HUES64 (cell line): ENCODE measurements at regions not wholly inside any gene's neighbourhood (a gene's known extent, or its start where the extent isn't known, plus 50 kb on each side); places are given as distances from the start of the nearest gene placed in this dataset.

Source experiments
- H3K27ac ChIP-seq: 2 replicates; pipeline ENCODE4 v1.7.0; 2013; ENCODE audit warnings: low read depth, low read length, inconsistent platforms
- H3K27me3 ChIP-seq: 2 replicates; pipeline ENCODE4 v1.6.1; 2013; ENCODE audit warnings: mild to moderate bottlenecking, low read length; ENCODE audit not compliant: insufficient read depth
- H3K36me3 ChIP-seq: 2 replicates; pipeline ENCODE4 v1.6.1; 2013; ENCODE audit warnings: mild to moderate bottlenecking, low read length; ENCODE audit not compliant: insufficient read depth
- H3K4me1 ChIP-seq: 2 replicates; pipeline ENCODE4 v1.6.1; 2013; ENCODE audit warnings: mild to moderate bottlenecking, low read length, moderate library complexity; ENCODE audit not compliant: insufficient read depth
- H3K4me3 ChIP-seq: 2 replicates; pipeline ENCODE4 v1.5.1; 2013; ENCODE audit warnings: mild to moderate bottlenecking, low read length, moderate library complexity
- H3K9ac ChIP-seq: 2 replicates; pipeline ENCODE4 v1.6.1; 2013; ENCODE audit warnings: mild to moderate bottlenecking, low read depth, low read length
- H3K9me3 ChIP-seq: 2 replicates; pipeline ENCODE4 v1.6.1; 2013; ENCODE audit warnings: low read depth, low read length; ENCODE audit not compliant: insufficient read depth
- WGBS: fragments of 150-250, 120-280 bp; methylation state at CpG from one replicate; pipeline ENCODE4 v1.1.7; 2013; ENCODE audit warnings: missing lambda C conversion rate; 5-methylcytosine and 5-hydroxymethylcytosine counted together

DNA sequence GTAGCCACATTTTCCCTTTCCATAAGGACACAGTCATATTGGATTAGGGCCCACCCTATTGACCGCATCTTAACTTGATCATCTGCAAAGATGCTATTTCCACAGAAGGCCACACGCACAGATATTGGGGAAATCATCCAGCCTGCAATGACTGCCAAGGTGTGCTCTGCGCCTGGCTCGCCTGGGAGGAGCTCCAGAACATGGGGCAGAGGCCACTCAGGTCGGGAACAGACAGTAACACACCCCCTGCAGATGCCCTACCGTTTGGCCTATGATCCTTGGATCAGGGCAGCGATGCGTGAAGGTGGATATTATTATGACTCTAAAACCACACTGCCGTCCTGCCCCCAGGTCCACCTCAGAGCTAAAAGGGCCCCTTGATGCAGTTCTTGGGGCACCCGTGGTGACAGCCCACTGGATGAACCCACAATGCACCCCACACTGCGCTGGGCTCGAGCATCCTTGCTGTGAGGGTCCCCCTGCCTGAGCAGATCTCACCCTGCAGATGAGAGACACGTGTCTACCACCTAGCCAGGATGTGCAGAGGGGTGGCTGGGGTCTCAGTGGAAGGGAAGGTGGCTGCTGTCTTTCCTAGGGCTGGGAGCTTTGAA lies 72.9 kb upstream of the ZNF516 start:
- peaks cover 17% of the 10 kb centered on the region for H3K4me1 ChIP-seq
- no peak overlapping the region for H3K4me3 ChIP-seq
- 96% methylated on average over 13 of the region's 13 CpGs for WGBS
- no peak overlapping the region for H3K27ac ChIP-seq
- H3K27me3 ChIP-seq: no peaks in the 10 kb centered on the region
- no peaks in the 10 kb centered on the region for H3K9me3 ChIP-seq
- H3K36me3 ChIP-seq: no peaks in the 10 kb centered on the region
- H3K9ac ChIP-seq: no peak overlapping the region

GRCh38 chr18:76566987-76567386 lies 71.9 kb upstream of the ZNF516 start:
- WGBS: 80% methylated on average over 5 of the region's 5 CpGs
- Histone ChIP-seq H3K4me1 (peaks cover 17% of the 10 kb centered on the region), H3K27me3 (no peaks in the 10 kb centered on the region), H3K9ac (no peak overlapping the region), H3K36me3 (no peaks in the 10 kb centered on the region), H3K4me3 (no peak overlapping the region), H3K27ac (no peak overlapping the region), H3K9me3 (no peaks in the 10 kb centered on the region)

DNA sequence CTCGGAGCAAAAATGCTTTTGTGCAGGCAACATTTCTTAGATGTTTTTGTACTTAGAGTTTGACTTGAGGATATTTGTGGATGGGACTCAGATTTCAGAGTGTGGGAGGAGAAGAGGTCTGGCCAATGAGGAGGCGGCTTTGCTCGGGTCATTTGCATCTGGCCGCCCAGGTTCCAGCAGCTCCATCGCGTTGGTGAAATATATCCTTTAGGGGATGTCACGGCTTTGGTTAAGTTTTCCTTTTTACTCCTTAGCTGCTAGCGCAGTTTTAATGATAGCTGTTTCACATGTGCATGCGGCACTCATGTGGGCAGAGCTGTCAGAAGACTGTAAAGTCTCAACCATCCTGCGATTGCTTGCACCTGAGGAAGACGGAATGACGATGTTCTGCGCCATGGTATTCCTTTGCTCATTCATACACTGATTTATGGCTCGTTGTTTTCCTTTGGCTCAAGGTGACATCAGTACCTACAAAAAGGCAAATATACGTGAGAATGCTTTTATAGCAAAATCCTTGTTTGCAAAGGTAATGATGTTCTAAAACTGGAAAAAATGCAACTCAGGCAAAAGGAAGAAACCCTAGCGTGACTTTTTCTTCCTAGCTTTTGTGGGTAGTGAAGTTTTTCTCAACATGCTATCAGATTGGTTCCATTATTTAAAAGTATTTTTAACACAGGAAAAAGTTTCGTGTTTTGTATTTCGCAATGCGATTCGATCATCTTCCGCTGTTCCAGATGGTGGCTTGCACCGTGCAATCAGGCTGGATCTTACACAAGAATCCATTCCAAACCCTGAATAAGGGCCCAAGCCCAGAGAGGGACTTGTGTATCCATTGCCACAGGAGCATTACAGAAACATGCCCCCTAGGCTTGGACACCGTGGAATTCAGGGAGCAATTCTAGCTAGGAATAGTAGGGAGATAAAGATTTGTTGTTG lies 70.5 kb upstream of the ZNF516 start:
- Histone ChIP-seq H3K27ac (peak overlapping the region; percentile 1), H3K4me1 (peaks cover 14% of the 10 kb centered on the region), H3K9me3 (no peaks in the 10 kb centered on the region), H3K36me3 (no peaks in the 10 kb centered on the region), H3K9ac (no peak overlapping the region; the same call in 1 of the 2 replicates), H3K4me3 (peak overlapping the region; percentile 23), H3K27me3 (no peaks in the 10 kb centered on the region)
- 53% methylated on average over 23 of the region's 23 CpGs for WGBS

GRCh38 chr18:76564655-76565237 lies 69.7 kb upstream of the ZNF516 start:
- H3K27me3 ChIP-seq: no peaks in the 10 kb centered on the region
- H3K9ac ChIP-seq: no peak overlapping the region; the same call in 1 of the 2 replicates
- H3K27ac ChIP-seq: peak overlapping the region; percentile 1
- H3K36me3 ChIP-seq: no peaks in the 10 kb centered on the region
- H3K9me3 ChIP-seq: no peaks in the 10 kb centered on the region
- H3K4me1 ChIP-seq: peaks cover 11% of the 10 kb centered on the region
- WGBS: 83% methylated on average over 4 of the region's 4 CpGs
- H3K4me3 ChIP-seq: no peak overlapping the region

GRCh38 chr18:76564117-76564516 lies 69.1 kb upstream of the ZNF516 start:
- Histone ChIP-seq H3K36me3 (no peaks in the 10 kb centered on the region), H3K4me1 (peaks cover 11% of the 10 kb centered on the region), H3K27me3 (no peaks in the 10 kb centered on the region), H3K4me3 (no peak overlapping the region), H3K9me3 (no peaks in the 10 kb centered on the region), H3K9ac (no peak overlapping the region), H3K27ac (no peak overlapping the region)
- WGBS: 96% methylated on average over 8 of the region's 8 CpGs

GRCh38 chr18:76562286-76563122 lies 67.5 kb upstream of the ZNF516 start:
- Histone ChIP-seq H3K9ac (no peak overlapping the region), H3K27me3 (no peaks in the 10 kb centered on the region), H3K36me3 (no peaks in the 10 kb centered on the region), H3K9me3 (no peaks in the 10 kb centered on the region), H3K4me1 (peaks cover 11% of the 10 kb centered on the region), H3K27ac (no peak overlapping the region), H3K4me3 (no peak overlapping the region)
- WGBS: 95% methylated on average over 30 of the region's 30 CpGs

GRCh38 chr18:76558881-76559667 lies 64.0 kb upstream of the ZNF516 start:
- H3K27me3 ChIP-seq: no peaks in the 10 kb centered on the region
- WGBS: 85% methylated on average over 18 of the region's 18 CpGs
- no peak overlapping the region for H3K27ac ChIP-seq
- H3K9me3 ChIP-seq: no peaks in the 10 kb centered on the region
- no peaks in the 10 kb centered on the region for H3K4me1 ChIP-seq
- H3K4me3 ChIP-seq: no peak overlapping the region
- no peak overlapping the region for H3K9ac ChIP-seq
- no peaks in the 10 kb centered on the region for H3K36me3 ChIP-seq

DNA sequence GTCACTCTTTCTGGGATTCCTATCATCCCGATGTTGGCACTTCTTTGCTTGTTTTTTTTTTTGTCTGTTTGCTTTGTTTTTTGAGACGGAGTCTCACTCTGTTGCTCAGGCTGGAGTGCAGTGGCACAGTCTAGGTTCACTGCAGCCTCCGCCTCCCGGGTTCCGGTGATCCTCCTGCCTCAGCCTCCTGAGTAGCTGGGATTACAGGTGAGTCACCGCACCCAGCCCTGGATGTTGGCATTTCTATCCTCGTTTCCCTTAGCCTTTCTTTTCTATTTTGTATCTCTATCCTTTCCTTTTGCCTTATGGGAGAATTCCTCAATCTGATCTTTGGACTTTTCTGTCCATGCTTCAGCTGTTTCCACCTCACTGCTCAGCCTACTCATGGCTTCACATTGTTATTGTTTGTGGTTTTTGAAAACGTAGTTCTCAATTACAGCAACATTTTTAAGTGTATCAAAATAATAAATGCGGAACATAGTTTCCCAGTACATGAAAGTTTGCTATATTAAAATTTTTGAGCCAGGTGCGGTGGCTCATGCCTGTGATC lies 62.1 kb upstream of the ZNF516 start:
- no peaks in the 10 kb centered on the region for H3K9me3 ChIP-seq
- H3K4me3 ChIP-seq: no peak overlapping the region
- H3K36me3 ChIP-seq: no peaks in the 10 kb centered on the region
- no peak overlapping the region for H3K27ac ChIP-seq
- WGBS: 96% methylated on average over 10 of the region's 10 CpGs
- no peaks in the 10 kb centered on the region for H3K27me3 ChIP-seq
- no peak overlapping the region for H3K9ac ChIP-seq
- no peaks in the 10 kb centered on the region for H3K4me1 ChIP-seq

- Histone ChIP-seq H3K4me1 (no peaks in the 10 kb centered on the region), H3K36me3 (no peaks in the 10 kb centered on the region), H3K9me3 (no peaks in the 10 kb centered on the region), H3K27ac (no peak overlapping the region), H3K27me3 (no peaks in the 10 kb centered on the region), H3K4me3 (no peak overlapping the region), H3K9ac (no peak overlapping the region)
- 93% methylated on average over 10 of the region's 12 CpGs for WGBS
These were observed 59.6 kb upstream of the ZNF516 start for GRCh38 chr18:76554547-76555222.
